Neural cell (in vitro differentiated cells): ENCODE measurements at regions not wholly inside any gene's neighbourhood (a gene's known extent, or its start where the extent isn't known, plus 50 kb on each side); places are given as distances from the start of the nearest gene placed in this dataset.

ENCODE experiments used
- H2AFZ ChIP-seq: fragments of 200-600, 300-800 bp; sonication (generic), shearing (Covaris generic); 2 replicates; pipeline ENCODE4 v1.6.0; 2014; ENCODE audit warnings: low read depth, mild to moderate bottlenecking, antibody characterized with exemption, low read length, moderate library complexity
- H3F3A ChIP-seq: fragments of 200-600 bp; shearing (Covaris generic); 2 replicates; pipeline ENCODE4 v1.6.1; 2016; ENCODE audit warnings: mild to moderate bottlenecking, moderate library complexity, mixed read lengths, antibody characterized with exemption, low read length; ENCODE audit not compliant: insufficient read depth, poor library complexity, severe bottlenecking
- H3K27ac ChIP-seq: fragments of 200-600, 300-800 bp; sonication (generic), shearing (Covaris generic); 2 replicates; pipeline ENCODE4 v1.5.1; 2014; ENCODE audit warnings: mild to moderate bottlenecking, low read length, moderate library complexity
- H3K27me3 ChIP-seq: fragments of 300-800, 200-600 bp; sonication (generic), shearing (Covaris generic); 2 replicates; pipeline ENCODE4 v1.6.0; 2014; ENCODE audit warnings: mild to moderate bottlenecking, low read depth, low read length, moderate library complexity; ENCODE audit not compliant: insufficient read depth
- H3K36me3 ChIP-seq: fragments of 300-800, 200-600 bp; sonication (generic), shearing (Covaris generic); 2 replicates; pipeline ENCODE4 v1.5.1; 2014; ENCODE audit warnings: mild to moderate bottlenecking, antibody characterized with exemption, low read length, moderate library complexity; ENCODE audit not compliant: insufficient read depth
- H3K4me2 ChIP-seq: fragments of 300-800, 200-600 bp; sonication (generic), shearing (Covaris generic); 2 replicates; pipeline ENCODE4 v1.6.0; 2014; ENCODE audit warnings: mild to moderate bottlenecking, low read length
- H3K4me3 ChIP-seq: fragments of 300-800, 200-600 bp; sonication (generic), shearing (Covaris generic); 2 replicates; pipeline ENCODE4 v1.5.1; 2014; ENCODE audit warnings: mild to moderate bottlenecking, low read length, moderate library complexity
- H3K79me2 ChIP-seq: fragments of 200-600 bp; shearing (Covaris generic); replicated peaks from 2 replicates; pipeline ENCODE4 v1.6.0; 2014; ENCODE audit warnings: mild to moderate bottlenecking, low read length, moderate library complexity; ENCODE audit not compliant: insufficient read depth
- H3K9ac ChIP-seq: fragments of 300-800, 200-600 bp; sonication (generic), shearing (Covaris generic); 2 replicates; pipeline ENCODE4 v1.6.1; 2016; ENCODE audit warnings: mild to moderate bottlenecking, low read length, mixed read lengths
- H3K9me2 ChIP-seq: fragments of 200-600 bp; shearing (Covaris generic); 2 replicates; pipeline ENCODE4 v1.6.1; 2016; ENCODE audit warnings: mild to moderate bottlenecking, low read length, mixed read lengths; ENCODE audit not compliant: insufficient read depth
- H3K9me3 ChIP-seq: fragments of 200-600, 300-800 bp; sonication (generic), shearing (Covaris generic); 2 replicates; pipeline ENCODE4 v1.6.1; 2016; ENCODE audit warnings: mild to moderate bottlenecking, mixed run types, low read length, moderate library complexity, mixed read lengths
- H4K20me1 ChIP-seq: fragments of 200-600 bp; shearing (Covaris generic); 2 replicates; pipeline ENCODE4 v1.6.1; 2016; ENCODE audit warnings: mild to moderate bottlenecking, mixed run types; ENCODE audit not compliant: insufficient read depth
- CTCF ChIP-seq: fragments of 450-650 bp; IDR thresholded peaks from 2 replicates; pipeline ENCODE4 v1.5.1; 2014; ENCODE audit warnings: antibody characterized with exemption, mild to moderate bottlenecking, moderate library complexity; ENCODE audit not compliant: poor library complexity, severe bottlenecking
- EP300 ChIP-seq: fragments of 450-650 bp; conservative IDR thresholded peaks from 2 replicates; pipeline ENCODE4 v1.6.1; 2014; ENCODE audit warnings: antibody characterized with exemption, mild to moderate bottlenecking, moderate library complexity; ENCODE audit not compliant: poor library complexity, severe bottlenecking
- EZH2 ChIP-seq: fragments of 200-600, 300-800 bp; shearing (Covaris generic), sonication (generic); IDR thresholded peaks from 2 replicates; pipeline ENCODE4 v1.6.1; 2014; ENCODE audit warnings: antibody characterized with exemption, low read length, borderline replicate concordance, mild to moderate bottlenecking; ENCODE audit not compliant: insufficient read depth, poor library complexity, severe bottlenecking
- MXI1 ChIP-seq: fragments of 450-650 bp; conservative IDR thresholded peaks from 2 replicates; pipeline ENCODE4 v1.6.1; 2014; ENCODE audit warnings: antibody characterized with exemption, mild to moderate bottlenecking; ENCODE audit not compliant: poor library complexity, severe bottlenecking
- POLR2AphosphoS5 ChIP-seq: IDR thresholded peaks from 2 replicates; pipeline ENCODE4 v1.6.1; 2012
- RAD21 ChIP-seq: fragments of 450-650 bp; conservative IDR thresholded peaks from 2 replicates; pipeline ENCODE4 v1.6.1; 2014; ENCODE audit warnings: antibody characterized with exemption, mild to moderate bottlenecking, moderate library complexity
- SMC3 ChIP-seq: fragments of 450-650 bp; conservative IDR thresholded peaks from 2 replicates; pipeline ENCODE4 v1.6.1; 2014; ENCODE audit warnings: antibody characterized with exemption, mild to moderate bottlenecking, moderate library complexity; ENCODE audit not compliant: poor library complexity
- TAF1 ChIP-seq: IDR thresholded peaks from 2 replicates; pipeline ENCODE4 v1.6.1; 2012; ENCODE audit warnings: low read depth
- TF ChIP-seq, protein P1 (sequence below): IDR thresholded peaks from 2 replicates; pipeline ENCODE4 v1.6.1; 2012; ENCODE audit warnings: borderline replicate concordance

DNA sequence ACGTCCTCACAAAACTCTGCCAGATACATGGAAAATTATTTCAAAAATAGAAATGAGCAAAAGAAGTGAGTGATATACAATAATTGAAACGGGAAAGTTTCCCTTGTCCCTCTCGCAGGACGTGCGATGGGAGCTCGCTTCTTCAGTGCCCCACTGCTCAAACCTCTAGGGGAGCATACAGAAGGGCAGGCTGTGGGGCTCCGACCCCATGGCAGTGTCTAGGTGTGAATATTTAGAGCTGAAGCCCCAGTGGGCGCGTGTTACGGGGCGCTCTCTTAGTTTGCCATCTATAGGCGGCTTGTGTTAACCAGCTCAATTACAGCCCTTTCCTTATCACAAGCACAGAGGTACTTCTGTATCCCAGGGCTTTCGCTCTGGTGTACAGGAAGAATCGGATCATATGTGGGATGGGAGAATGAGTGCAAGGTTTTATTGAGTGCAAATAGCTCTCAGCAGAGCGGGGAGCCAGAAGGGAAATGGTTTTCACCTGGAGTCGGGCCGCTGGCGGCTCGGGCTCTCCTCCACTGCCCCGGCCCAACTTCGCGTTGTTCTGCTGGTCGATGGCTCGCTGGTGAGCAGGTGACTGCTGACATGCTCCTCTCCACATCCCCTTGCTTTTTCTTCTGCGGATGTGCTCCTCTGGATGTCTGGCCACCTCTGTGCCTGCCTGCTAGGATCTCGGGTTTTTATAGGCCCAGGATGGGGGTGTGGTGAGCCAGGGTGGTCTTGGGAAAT lies 334.0 kb upstream of the PTPRD start:
- Histone ChIP-seq H3K9me2 (no peaks in the 10 kb centered on the region), H4K20me1 (no peaks in the 10 kb centered on the region), H3K4me3 (no peak overlapping the region), H3K27me3 (no peaks in the 10 kb centered on the region), H3F3A (no peaks in the 10 kb centered on the region), H3K4me2 (no peak overlapping the region), H3K9me3 (no peaks in the 10 kb centered on the region), H3K9ac (no peak overlapping the region), H2AFZ (no peak overlapping the region), H3K27ac (no peak overlapping the region), H3K79me2 (no peaks in the 10 kb centered on the region), H3K36me3 (no peaks in the 10 kb centered on the region)
- TF ChIP-seq TAF1 (no peak), EZH2 (no peak), CTCF (no peak), EP300 (no peak), POLR2AphosphoS5 (no peak), SMC3 (no peak), MXI1 (no peak), RAD21 (no peak)
- TF ChIP-seq, protein P1, sequence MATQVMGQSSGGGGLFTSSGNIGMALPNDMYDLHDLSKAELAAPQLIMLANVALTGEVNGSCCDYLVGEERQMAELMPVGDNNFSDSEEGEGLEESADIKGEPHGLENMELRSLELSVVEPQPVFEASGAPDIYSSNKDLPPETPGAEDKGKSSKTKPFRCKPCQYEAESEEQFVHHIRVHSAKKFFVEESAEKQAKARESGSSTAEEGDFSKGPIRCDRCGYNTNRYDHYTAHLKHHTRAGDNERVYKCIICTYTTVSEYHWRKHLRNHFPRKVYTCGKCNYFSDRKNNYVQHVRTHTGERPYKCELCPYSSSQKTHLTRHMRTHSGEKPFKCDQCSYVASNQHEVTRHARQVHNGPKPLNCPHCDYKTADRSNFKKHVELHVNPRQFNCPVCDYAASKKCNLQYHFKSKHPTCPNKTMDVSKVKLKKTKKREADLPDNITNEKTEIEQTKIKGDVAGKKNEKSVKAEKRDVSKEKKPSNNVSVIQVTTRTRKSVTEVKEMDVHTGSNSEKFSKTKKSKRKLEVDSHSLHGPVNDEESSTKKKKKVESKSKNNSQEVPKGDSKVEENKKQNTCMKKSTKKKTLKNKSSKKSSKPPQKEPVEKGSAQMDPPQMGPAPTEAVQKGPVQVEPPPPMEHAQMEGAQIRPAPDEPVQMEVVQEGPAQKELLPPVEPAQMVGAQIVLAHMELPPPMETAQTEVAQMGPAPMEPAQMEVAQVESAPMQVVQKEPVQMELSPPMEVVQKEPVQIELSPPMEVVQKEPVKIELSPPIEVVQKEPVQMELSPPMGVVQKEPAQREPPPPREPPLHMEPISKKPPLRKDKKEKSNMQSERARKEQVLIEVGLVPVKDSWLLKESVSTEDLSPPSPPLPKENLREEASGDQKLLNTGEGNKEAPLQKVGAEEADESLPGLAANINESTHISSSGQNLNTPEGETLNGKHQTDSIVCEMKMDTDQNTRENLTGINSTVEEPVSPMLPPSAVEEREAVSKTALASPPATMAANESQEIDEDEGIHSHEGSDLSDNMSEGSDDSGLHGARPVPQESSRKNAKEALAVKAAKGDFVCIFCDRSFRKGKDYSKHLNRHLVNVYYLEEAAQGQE: no peak

DNA sequence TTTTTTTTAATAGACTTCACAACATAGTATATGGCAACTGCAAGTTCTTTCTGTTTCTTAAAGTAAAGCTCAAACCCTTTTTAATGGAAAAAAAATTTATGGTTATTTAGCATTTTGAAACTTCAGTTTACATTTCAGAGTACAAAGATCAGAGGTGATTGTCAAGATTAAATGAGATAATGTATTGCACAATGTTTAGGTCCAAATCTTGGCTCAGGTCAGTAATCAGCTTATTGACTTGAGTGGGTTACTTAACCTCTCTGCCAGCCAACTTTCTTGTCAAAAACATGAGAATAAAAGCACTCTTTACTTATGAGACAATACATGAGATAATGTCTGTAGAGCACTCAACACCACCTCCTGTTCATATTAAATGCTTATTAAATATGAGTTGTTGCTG lies 345.1 kb upstream of the PTPRD start:
- no peak overlapping the region for H3K27ac ChIP-seq
- H3K27me3 ChIP-seq: no peaks in the 10 kb centered on the region
- no peaks in the 10 kb centered on the region for H4K20me1 ChIP-seq
- H3K9me2 ChIP-seq: no peaks in the 10 kb centered on the region
- H3F3A ChIP-seq: no peaks in the 10 kb centered on the region
- no peaks in the 10 kb centered on the region for H3K36me3 ChIP-seq
- no peak overlapping the region for H3K9ac ChIP-seq
- TF ChIP-seq CTCF: no peak
- TF ChIP-seq POLR2AphosphoS5: no peak
- TF ChIP-seq TAF1: no peak
- no peak for TF ChIP-seq MXI1
- TF ChIP-seq EP300: no peak
- TF ChIP-seq SMC3: no peak
- TF ChIP-seq RAD21: no peak
- TF ChIP-seq EZH2: no peak
- TF ChIP-seq, protein P1: no peak
- no peaks in the 10 kb centered on the region for H3K79me2 ChIP-seq
- no peak overlapping the region for H3K4me2 ChIP-seq
- no peaks in the 10 kb centered on the region for H3K9me3 ChIP-seq
- H3K4me3 ChIP-seq: no peak overlapping the region
- H2AFZ ChIP-seq: no peak overlapping the region
